H1 (cell line): ENCODE measurements at regions not wholly inside any gene's neighbourhood (a gene's known extent, or its start where the extent isn't known, plus 50 kb on each side); places are given as distances from the start of the nearest gene placed in this dataset.

Experiments used
- CTCF ChIA-PET: fragments of 300-600 bp; sonication (Branson Sonifier 250); formaldehyde crosslinking; loops from one replicate; lab custom pipeline; 2021; ENCODE audit not compliant: partially characterized antibody; lab: Charles Lee
- POLR2A ChIA-PET: fragments of 300-600 bp; sonication (Branson Sonifier 250); formaldehyde crosslinking; loops from one replicate; lab custom pipeline; 2021; ENCODE audit warnings: inconsistent platforms; ENCODE audit not compliant: partially characterized antibody; lab: Charles Lee
- DNase-seq, 2 experiments: peaks; one replicate each; pipeline versions ENCODE4 v3.0.0 to v3.0.0-alpha.2; 2010 to 2022; ENCODE audit warnings: low spot score in 2 of 2, low read depth in 1 of 2, mixed read lengths in 1 of 2
- FAIRE-seq: peaks from 2 replicates; lab custom pipeline; 2011; peaks lifted over from hg19 to GRCh38; lab: Jason Lieb, UNC
- H2AFZ ChIP-seq: 2 replicates; pipeline ENCODE4 v1.8.1; 2012; ENCODE audit warnings: low read length, inconsistent platforms
- H2AK5ac ChIP-seq: 2 replicates; pipeline ENCODE4 v1.6.1; 2013; ENCODE audit warnings: low read depth, low read length
- H2BK120ac ChIP-seq: replicated peaks from 2 replicates; pipeline ENCODE3; 2013; ENCODE audit warnings: low read depth, low read length, inconsistent platforms
- H2BK12ac ChIP-seq: 2 replicates; pipeline ENCODE4 v1.6.1; 2013; ENCODE audit warnings: low read depth, low read length
- H2BK15ac ChIP-seq: 2 replicates; pipeline ENCODE4 v1.6.1; 2013; ENCODE audit warnings: low read length
- H2BK20ac ChIP-seq: 2 replicates; pipeline ENCODE4 v1.6.1; 2013; ENCODE audit warnings: low read length
- H2BK5ac ChIP-seq: 2 replicates; pipeline ENCODE4 v1.6.1; 2013; ENCODE audit warnings: low read depth, low read length
- H3K14ac ChIP-seq: 2 replicates; pipeline ENCODE4 v1.6.1; 2013; ENCODE audit warnings: inconsistent platforms; ENCODE audit not compliant: insufficient read length
- H3K18ac ChIP-seq: 2 replicates; pipeline ENCODE4 v1.6.1; 2013; ENCODE audit warnings: low read length; ENCODE audit errors: extremely low read depth
- H3K23ac ChIP-seq: 2 replicates; pipeline ENCODE4 v1.6.1; 2013; ENCODE audit warnings: inconsistent platforms; ENCODE audit not compliant: insufficient read length
- H3K23me2 ChIP-seq: 2 replicates; pipeline ENCODE4 v1.6.1; 2013; ENCODE audit warnings: low read depth, low read length
- H3K27ac ChIP-seq: 2 replicates; pipeline ENCODE4 v1.6.1; 2011; ENCODE audit warnings: low read depth, low read length, inconsistent platforms
- H3K27me3 ChIP-seq, 4 experiments: replicated peaks in 1 of 4; 1 replicate in 1 of 4; 2 replicates in 3 of 4; pipeline versions ENCODE4 v1.6.1 to v1.8.1; 2011 to 2013; ENCODE audit warnings: low read length in 3 of 4, mild to moderate bottlenecking in 3 of 4, inconsistent platforms in 2 of 4, mixed read lengths in 2 of 4, moderate library complexity in 1 of 4; ENCODE audit not compliant: control insufficient read depth in 3 of 4, insufficient read depth in 3 of 4; ENCODE audit errors: extremely low read depth in 1 of 4
- H3K36me3 ChIP-seq, 4 experiments: 2 replicates each; pipeline versions ENCODE4 v1.6.1 to v1.8.1; 2011 to 2013; ENCODE audit warnings: mild to moderate bottlenecking in 4 of 4, low read length in 3 of 4, moderate library complexity in 2 of 4, control low read depth in 1 of 4, inconsistent platforms in 1 of 4; ENCODE audit not compliant: insufficient read depth in 4 of 4, control insufficient read depth in 2 of 4
- H3K4ac ChIP-seq: replicated peaks from 2 replicates; pipeline ENCODE3; 2013; ENCODE audit warnings: low read length, low read depth, mixed read lengths, inconsistent platforms; ENCODE audit not compliant: insufficient read length
- H3K4me1 ChIP-seq, 4 experiments: replicated peaks in 1 of 4; 1 replicate in 1 of 4; 2 replicates in 3 of 4; pipeline versions ENCODE4 v1.6.1 to v1.8.1; 2011 to 2013; ENCODE audit warnings: low read length in 3 of 4, inconsistent platforms in 2 of 4, mixed read lengths in 1 of 4; ENCODE audit not compliant: insufficient read depth in 4 of 4, control insufficient read depth in 3 of 4
- H3K4me2 ChIP-seq, 2 experiments: 2 replicates each; pipeline versions ENCODE4 v1.6.1 to v1.8.1; 2011 to 2013; ENCODE audit warnings: low read depth in 2 of 2, low read length in 2 of 2, control low read depth in 1 of 2, inconsistent platforms in 1 of 2, mild to moderate bottlenecking in 1 of 2; ENCODE audit not compliant: insufficient read depth in 1 of 2
- H3K4me3 ChIP-seq, 4 experiments: fragments of 200-600, 300-600 bp in 1 of 4; sonication (generic), shearing (Covaris generic), sonication (Bioruptor Twin) in 1 of 4; 2 replicates each; pipeline versions ENCODE4 v1.5.1 to v1.8.1; 2011 to 2016; ENCODE audit warnings: low read length in 4 of 4, low read depth in 3 of 4, control low read depth in 2 of 4, inconsistent platforms in 2 of 4, mild to moderate bottlenecking in 2 of 4, mixed read lengths in 1 of 4, moderate library complexity in 1 of 4; ENCODE audit not compliant: insufficient read depth in 2 of 4; ENCODE audit errors: extremely low read depth in 1 of 4
- H3K56ac ChIP-seq: replicated peaks from 2 replicates; pipeline ENCODE3; 2013; ENCODE audit warnings: low read depth, mild to moderate bottlenecking, mixed read lengths, low read length, inconsistent platforms; ENCODE audit not compliant: insufficient read length
- H3K79me1 ChIP-seq: 2 replicates; pipeline ENCODE4 v1.6.1; 2013; ENCODE audit warnings: low read depth, low read length, control low read depth
- H3K79me2 ChIP-seq, 2 experiments: 2 replicates each; pipeline versions ENCODE4 v1.6.1 to v1.8.1; 2012 to 2013; ENCODE audit warnings: low read length in 2 of 2, mild to moderate bottlenecking in 2 of 2, inconsistent platforms in 1 of 2; ENCODE audit not compliant: insufficient read depth in 2 of 2, control insufficient read depth in 1 of 2
- H3K9ac ChIP-seq, 4 experiments: replicated peaks in 1 of 4; 1 replicate in 1 of 4; 2 replicates in 3 of 4; pipeline versions ENCODE4 v1.6.1 to v1.8.1; 2011 to 2013; ENCODE audit warnings: low read depth in 3 of 4, low read length in 3 of 4, control low read depth in 2 of 4, mild to moderate bottlenecking in 2 of 4, moderate library complexity in 2 of 4, inconsistent platforms in 1 of 4; ENCODE audit errors: extremely low read depth in 1 of 4
- H3K9me3 ChIP-seq, 2 experiments: 2 replicates each; pipeline versions ENCODE4 v1.6.1 to v1.8.1; 2012 to 2013; ENCODE audit warnings: mild to moderate bottlenecking in 2 of 2, moderate library complexity in 2 of 2, control low read depth in 1 of 2, inconsistent platforms in 1 of 2, low read depth in 1 of 2, low read length in 1 of 2, mixed read lengths in 1 of 2; ENCODE audit not compliant: insufficient read depth in 2 of 2
- H4K20me1 ChIP-seq, 2 experiments: replicated peaks in 1 of 2; 2 replicates each; pipeline versions ENCODE3 to v1.8.1; 2011 to 2013; ENCODE audit warnings: inconsistent platforms in 2 of 2, low read length in 2 of 2, mild to moderate bottlenecking in 1 of 2; ENCODE audit not compliant: insufficient read depth in 2 of 2, control insufficient read depth in 1 of 2
- H4K5ac ChIP-seq: 2 replicates; pipeline ENCODE4 v1.6.1; 2013; ENCODE audit warnings: low read length, low read depth, mixed read lengths, inconsistent platforms; ENCODE audit not compliant: insufficient read length
- H4K8ac ChIP-seq: 2 replicates; pipeline ENCODE4 v1.8.0; 2013; ENCODE audit warnings: mild to moderate bottlenecking, moderate library complexity, low read length, inconsistent platforms; ENCODE audit not compliant: insufficient read depth; ENCODE audit errors: extremely low read depth
- H4K91ac ChIP-seq: replicated peaks from 2 replicates; pipeline ENCODE3; 2013; ENCODE audit warnings: low read length, mixed read lengths, inconsistent platforms; ENCODE audit not compliant: insufficient read length
- E2F6 ChIP-seq: IDR thresholded peaks from 2 replicates; pipeline ENCODE4 v1.6.1; 2012; ENCODE audit warnings: inconsistent platforms
- EGR1 ChIP-seq: IDR thresholded peaks from 2 replicates; pipeline ENCODE4 v1.6.1; 2011; ENCODE audit warnings: low read depth, low read length, borderline replicate concordance
- JUND ChIP-seq: IDR thresholded peaks from 2 replicates; pipeline ENCODE4 v1.6.1; 2011; ENCODE audit warnings: mild to moderate bottlenecking, improper control_type of control experiment, low read length
- RFX5 ChIP-seq: IDR thresholded peaks from 2 replicates; pipeline ENCODE4 v1.6.1; 2011; ENCODE audit warnings: low read depth, low read length, improper control_type of control experiment, borderline replicate concordance
- SRF ChIP-seq: IDR thresholded peaks from 2 replicates; pipeline ENCODE4 v1.6.1; 2011; ENCODE audit warnings: mild to moderate bottlenecking, low read depth, low read length, moderate library complexity
- WGBS, 2 experiments: shearing (Covaris generic) in 1 of 2; methylation state at CpG; one replicate each; pipeline versions ENCODE4 v1.1.6 to v1.1.7; 2013 to 2015; ENCODE audit warnings: low lambda C conversion rate in 2 of 2, mixed read lengths in 2 of 2, inconsistent platforms in 1 of 2, low coverage in 1 of 2, missing lambda C conversion rate in 1 of 2; ENCODE audit not compliant: insufficient replicate concordance in 2 of 2, insufficient coverage in 1 of 2, insufficient read length in 1 of 2; ENCODE audit errors: extremely low coverage in 1 of 2, missing lambda C conversion rate in 1 of 2; 5-methylcytosine and 5-hydroxymethylcytosine counted together

- no peaks in the 10 kb centered on the region for H3K9me3 ChIP-seq
- no peak overlapping the region for H2BK120ac ChIP-seq
- no peak overlapping the region for H2BK5ac ChIP-seq
- TF ChIP-seq E2F6 (no peak), JUND (no peak), SRF (no peak), EGR1 (no peak), RFX5 (no peak)
- no peaks in the 10 kb centered on the region for H3K79me1 ChIP-seq
- no peak for DNase-seq
- no peak overlapping the region for H4K8ac ChIP-seq
- H3K4me1 ChIP-seq: no peaks in the 10 kb centered on the region
- H2AK5ac ChIP-seq: no peak overlapping the region
- H3K18ac ChIP-seq: no peak overlapping the region
- no peak for FAIRE-seq
- no peak overlapping the region for H3K23ac ChIP-seq
- peaks cover 0 to 1% (median 0%) of the 10 kb centered on the region in 4 experiments; a peak in 1 of 7 replicates for H3K27me3 ChIP-seq
- no peaks in the 10 kb centered on the region for H3K23me2 ChIP-seq
- no peak overlapping the region for H2AFZ ChIP-seq
- H3K56ac ChIP-seq: no peak overlapping the region
- H3K14ac ChIP-seq: no peak overlapping the region
- H3K4me3 ChIP-seq: no peak overlapping the region
- CTCF ChIA-PET: interaction anchor here (1.9 kb wide), 1 partner anchor 43 kb away, joined by 4 read pairs; no protein-coding TSS in a partner anchor
- H3K4me2 ChIP-seq: no peak overlapping the region
- H4K5ac ChIP-seq: no peak overlapping the region
- H4K91ac ChIP-seq: no peak overlapping the region
- no peak overlapping the region for H2BK12ac ChIP-seq
- no peaks in the 10 kb centered on the region for H4K20me1 ChIP-seq
- 63% methylated on average over 4 of the region's 4 CpGs; no CpG with 5 or more reads in 1 of the 2 experiments for WGBS, 2 experiments
- POLR2A ChIA-PET: no interaction called here
- no peak overlapping the region for H2BK20ac ChIP-seq
- no peak overlapping the region for H3K27ac ChIP-seq
- no peaks in the 10 kb centered on the region for H3K36me3 ChIP-seq
- H2BK15ac ChIP-seq: no peak overlapping the region
- H3K79me2 ChIP-seq: no peaks in the 10 kb centered on the region
- H3K4ac ChIP-seq: no peak overlapping the region
- no peak overlapping the region for H3K9ac ChIP-seq
Observed at GRCh38 chr1:217004776-217005436, 281.7 kb upstream of the ESRRG start.
